ENCODE measurements at regions not wholly inside any gene's neighbourhood (a gene's known extent, or its start where the extent isn't known, plus 50 kb on each side); places are given as distances from the start of the nearest gene placed in this dataset.
"Not testable (repeated sequence)": the region's sequence is repeated elsewhere in the genome, so short reads cannot be mapped to it uniquely, and the experiment has no call there.

DNA sequence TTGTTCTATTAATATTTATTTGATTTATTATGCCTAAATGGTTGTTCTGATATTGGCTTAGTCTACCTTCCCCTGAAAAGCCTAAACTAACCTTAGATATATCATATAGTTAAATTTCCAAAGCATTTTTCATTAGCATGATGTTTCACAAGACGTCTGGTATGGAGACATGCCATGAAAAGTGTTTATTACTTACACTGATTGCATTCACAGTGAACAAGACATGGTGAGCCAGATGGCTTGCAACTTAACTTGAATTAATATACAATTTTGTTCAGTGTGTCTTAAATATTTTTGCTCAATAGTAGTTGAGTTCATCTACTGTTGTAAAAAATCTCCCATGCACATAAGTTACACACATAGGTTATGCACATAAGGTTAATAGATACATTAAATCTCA lies 758.4 kb downstream of the NSUN3 start:
- H3K36me3 Mint-ChIP-seq: no peaks in the 10 kb centered on the region
- ATAC-seq: no peak
- H3K4me1 Mint-ChIP-seq (ENCODE audit: low read depth in 2 of 2): no peaks in the 10 kb centered on the region
- no peak overlapping the region for H3K27ac Mint-ChIP-seq
- H3K4me3 Mint-ChIP-seq: no peak overlapping the region
- peaks cover 4% of the 10 kb centered on the region for H3K9me3 Mint-ChIP-seq
- no peak for DNase-seq (ENCODE audit: low spot score)
- no peaks in the 10 kb centered on the region for H3K27me3 Mint-ChIP-seq

DNA sequence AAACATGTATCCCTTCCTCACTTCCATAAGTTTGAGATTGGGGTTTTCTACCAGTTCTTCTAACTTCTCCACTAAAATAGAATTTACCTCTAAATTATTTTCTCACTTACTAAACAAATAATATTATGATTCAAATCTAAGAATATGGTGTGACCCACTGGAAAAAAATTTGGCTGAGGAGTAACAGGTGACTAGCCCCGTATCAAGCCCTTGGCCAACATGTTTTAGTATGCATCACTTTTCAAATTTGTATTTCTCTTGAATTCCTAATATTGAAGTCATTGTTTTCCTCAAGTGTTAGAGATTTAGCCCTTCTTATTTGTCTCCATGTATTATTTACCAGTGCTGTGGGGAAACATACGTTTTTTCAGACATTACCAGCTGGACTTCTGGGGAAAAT lies 759.4 kb downstream of the NSUN3 start:
- no peaks in the 10 kb centered on the region for H3K27me3 Mint-ChIP-seq
- no peaks in the 10 kb centered on the region for H3K4me1 Mint-ChIP-seq (ENCODE audit: low read depth in 2 of 2)
- DNase-seq (ENCODE audit: low spot score) (no peak), ATAC-seq (no peak)
- H3K27ac Mint-ChIP-seq: no peak overlapping the region
- no peaks in the 10 kb centered on the region for H3K36me3 Mint-ChIP-seq
- peaks cover 4% of the 10 kb centered on the region for H3K9me3 Mint-ChIP-seq
- H3K4me3 Mint-ChIP-seq: no peak overlapping the region

DNA sequence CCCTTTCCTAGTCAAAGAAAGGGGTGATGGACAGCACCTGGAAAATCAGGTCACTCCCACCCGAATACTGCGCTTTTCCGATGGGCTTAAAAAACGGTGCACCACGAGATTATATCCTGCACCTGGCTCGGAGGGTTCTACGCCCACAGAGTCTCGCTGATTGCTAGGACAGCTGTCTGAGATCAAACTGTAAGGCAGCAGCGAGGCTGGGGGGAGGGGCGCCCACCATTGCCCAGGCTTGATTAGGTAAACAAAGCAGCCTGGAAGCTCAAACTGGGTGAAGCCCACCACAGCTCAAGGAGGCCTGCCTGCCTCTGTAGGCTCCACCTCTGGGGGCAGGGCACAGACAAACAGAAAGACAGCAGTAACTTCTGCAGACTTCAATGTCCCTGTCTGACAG lies 783.4 kb downstream of the NSUN3 start:
- not testable (repeated sequence) for DNase-seq (ENCODE audit: low spot score); ATAC-seq; H3K4me1 Mint-ChIP-seq (ENCODE audit: low read depth in 2 of 2); H3K36me3 Mint-ChIP-seq; H3K27ac Mint-ChIP-seq; H3K9me3 Mint-ChIP-seq; H3K4me3 Mint-ChIP-seq; H3K27me3 Mint-ChIP-seq

DNA sequence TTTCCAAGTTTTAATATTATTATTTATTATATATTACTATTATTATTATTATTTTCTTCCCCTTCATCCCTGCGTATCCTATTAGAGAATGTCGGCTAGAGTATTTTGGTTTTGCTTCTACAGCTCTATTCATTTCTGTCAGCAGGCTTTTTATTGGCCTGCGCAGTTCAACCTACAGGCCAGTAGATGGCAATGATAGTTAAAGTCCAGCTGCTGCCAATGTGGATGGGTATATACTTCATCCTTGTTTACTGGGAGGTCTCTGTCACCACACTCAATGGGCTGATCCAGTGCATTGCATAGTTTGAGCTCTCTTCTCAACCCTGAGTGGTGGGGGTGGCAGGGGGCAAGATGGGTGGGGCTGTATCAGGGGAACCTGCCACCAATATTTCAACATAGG lies 799.8 kb downstream of the NSUN3 start:
- no peaks in the 10 kb centered on the region for H3K4me1 Mint-ChIP-seq (ENCODE audit: low read depth in 2 of 2)
- peaks cover 16% of the 10 kb centered on the region for H3K36me3 Mint-ChIP-seq
- H3K27me3 Mint-ChIP-seq: no peaks in the 10 kb centered on the region
- H3K27ac Mint-ChIP-seq: no peak overlapping the region
- DNase-seq (ENCODE audit: low spot score) (no peak), ATAC-seq (no peak)
- H3K9me3 Mint-ChIP-seq: peaks cover 3% of the 10 kb centered on the region
- no peak overlapping the region for H3K4me3 Mint-ChIP-seq

DNA sequence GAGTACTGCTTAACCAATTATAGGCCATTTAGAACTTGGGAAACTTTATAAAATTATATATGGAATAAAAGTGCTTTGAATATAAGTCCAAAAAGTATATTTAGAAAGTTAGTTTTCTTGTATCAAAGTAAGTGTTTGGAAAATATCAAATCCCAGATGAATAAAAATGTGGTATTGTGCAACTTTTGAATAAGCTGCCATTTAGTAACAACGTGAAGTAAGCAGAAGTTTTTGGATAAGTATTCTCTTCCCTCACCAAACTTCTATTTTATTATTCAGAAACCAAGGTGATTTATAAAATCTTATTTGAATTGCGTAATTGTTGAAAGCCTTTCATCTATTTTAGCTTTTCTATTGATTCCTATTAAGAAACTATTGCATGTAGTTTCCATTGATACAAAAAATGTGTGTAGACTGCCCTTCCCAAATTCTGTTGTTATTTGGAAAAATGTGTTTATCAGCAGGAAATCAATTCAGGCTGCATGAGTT lies 806.2 kb downstream of the NSUN3 start:
- Mint-ChIP-seq H3K4me3 (no peak overlapping the region), H3K36me3 (peaks cover 7% of the 10 kb centered on the region), H3K9me3 (peaks cover 3% of the 10 kb centered on the region), H3K27me3 (no peaks in the 10 kb centered on the region), H3K4me1 (ENCODE audit: low read depth in 2 of 2) (no peaks in the 10 kb centered on the region), H3K27ac (no peak overlapping the region)
- no peak for DNase-seq (ENCODE audit: low spot score)
- no peak for ATAC-seq

DNA sequence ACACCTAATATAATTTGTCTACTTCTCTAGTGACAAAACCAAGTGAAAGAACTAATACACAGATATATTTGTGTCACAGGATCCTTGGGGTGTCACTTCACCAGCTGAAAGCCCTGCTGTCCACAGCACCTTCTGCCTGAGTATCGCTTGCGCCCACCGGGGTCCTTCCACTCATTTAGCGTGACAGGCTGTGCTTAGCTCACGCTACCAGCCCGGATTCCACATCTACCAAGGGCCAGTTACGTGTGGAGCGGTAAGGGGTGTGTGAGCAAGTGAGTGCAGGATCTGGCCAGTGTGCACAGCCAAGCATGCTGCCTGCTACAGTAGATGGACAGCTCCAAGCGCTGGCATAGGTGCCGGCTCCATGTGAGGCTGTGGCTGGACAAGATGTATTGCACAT lies 810.9 kb downstream of the NSUN3 start:
- no peak overlapping the region for H3K27ac Mint-ChIP-seq
- ATAC-seq (no peak), DNase-seq (ENCODE audit: low spot score) (no peak)
- no peak overlapping the region for H3K4me3 Mint-ChIP-seq
- H3K4me1 Mint-ChIP-seq (ENCODE audit: low read depth in 2 of 2): no peaks in the 10 kb centered on the region
- H3K9me3 Mint-ChIP-seq: peaks cover 4% of the 10 kb centered on the region
- no peaks in the 10 kb centered on the region for H3K27me3 Mint-ChIP-seq
- no peaks in the 10 kb centered on the region for H3K36me3 Mint-ChIP-seq

DNA sequence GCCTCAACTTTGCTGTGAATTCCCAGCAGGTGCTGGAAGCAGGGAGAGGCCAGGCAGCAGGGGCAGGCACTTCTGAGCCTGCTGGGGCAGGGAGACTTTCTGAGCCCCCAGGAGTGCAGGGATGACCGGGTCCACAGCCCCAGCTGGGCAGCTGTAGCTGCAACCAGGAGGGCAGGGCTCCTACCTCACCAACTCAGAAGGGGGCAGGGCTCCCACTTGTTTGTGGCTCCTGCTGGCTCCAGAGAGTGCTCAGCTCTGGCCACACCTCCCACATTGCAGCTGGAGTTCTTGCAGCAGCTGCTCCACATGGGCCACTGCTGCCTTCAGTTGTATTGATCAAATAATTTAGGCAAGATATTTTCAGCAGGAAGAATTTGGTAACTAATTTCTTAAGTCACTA lies 812.3 kb downstream of the NSUN3 start:
- ATAC-seq: no peak
- Mint-ChIP-seq H3K27ac (no peak overlapping the region), H3K4me3 (no peak overlapping the region), H3K4me1 (ENCODE audit: low read depth in 2 of 2) (no peaks in the 10 kb centered on the region), H3K9me3 (peaks cover 4% of the 10 kb centered on the region), H3K36me3 (no peaks in the 10 kb centered on the region), H3K27me3 (no peaks in the 10 kb centered on the region)
- no peak for DNase-seq (ENCODE audit: low spot score)

DNA sequence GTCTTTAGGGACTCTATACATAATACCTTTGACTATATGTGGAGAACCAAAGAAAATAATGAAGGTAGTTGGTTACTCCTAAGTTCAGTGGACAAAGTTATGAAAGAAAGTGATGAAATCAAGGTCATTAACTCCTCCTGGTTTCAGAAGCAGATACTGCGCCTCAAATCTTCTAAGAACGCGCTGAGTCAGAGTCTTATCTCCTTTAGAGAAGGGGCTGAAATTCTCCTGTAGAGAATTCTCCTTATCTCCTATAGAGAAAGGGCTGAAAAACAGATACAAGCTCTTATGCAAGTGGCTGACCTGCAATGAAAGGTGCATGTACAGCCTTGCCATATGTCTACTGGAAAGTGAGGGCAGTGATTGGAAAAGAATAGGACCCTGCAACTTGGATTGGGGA lies 824.2 kb downstream of the NSUN3 start:
- DNase-seq (ENCODE audit: low spot score) (no peak), ATAC-seq (no peak)
- H3K27me3 Mint-ChIP-seq: no peaks in the 10 kb centered on the region
- H3K36me3 Mint-ChIP-seq: peaks cover 4% of the 10 kb centered on the region
- no peak overlapping the region for H3K27ac Mint-ChIP-seq
- H3K4me1 Mint-ChIP-seq (ENCODE audit: low read depth in 2 of 2): no peaks in the 10 kb centered on the region
- H3K4me3 Mint-ChIP-seq: no peak overlapping the region
- H3K9me3 Mint-ChIP-seq: peaks cover 6% of the 10 kb centered on the region

DNA sequence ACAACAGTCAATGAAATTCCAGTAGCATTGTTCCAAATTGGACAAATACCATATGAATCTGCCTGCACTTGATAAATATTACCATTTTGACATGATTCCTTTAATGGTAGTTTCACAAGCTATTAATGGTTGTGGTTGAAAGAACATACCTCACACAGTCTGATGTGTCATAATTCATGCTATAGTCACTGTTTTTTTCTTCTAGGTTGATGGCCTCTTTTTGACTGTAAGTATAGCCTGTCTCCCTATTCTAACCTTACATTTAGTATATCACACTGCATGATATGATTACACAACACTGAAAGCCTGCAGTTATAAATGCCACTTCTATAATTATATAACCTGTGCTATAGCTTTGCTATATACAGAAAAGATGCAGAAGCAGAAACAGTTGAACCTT lies 834.1 kb downstream of the NSUN3 start:
- H3K9me3 Mint-ChIP-seq: peaks cover 7% of the 10 kb centered on the region

DNA sequence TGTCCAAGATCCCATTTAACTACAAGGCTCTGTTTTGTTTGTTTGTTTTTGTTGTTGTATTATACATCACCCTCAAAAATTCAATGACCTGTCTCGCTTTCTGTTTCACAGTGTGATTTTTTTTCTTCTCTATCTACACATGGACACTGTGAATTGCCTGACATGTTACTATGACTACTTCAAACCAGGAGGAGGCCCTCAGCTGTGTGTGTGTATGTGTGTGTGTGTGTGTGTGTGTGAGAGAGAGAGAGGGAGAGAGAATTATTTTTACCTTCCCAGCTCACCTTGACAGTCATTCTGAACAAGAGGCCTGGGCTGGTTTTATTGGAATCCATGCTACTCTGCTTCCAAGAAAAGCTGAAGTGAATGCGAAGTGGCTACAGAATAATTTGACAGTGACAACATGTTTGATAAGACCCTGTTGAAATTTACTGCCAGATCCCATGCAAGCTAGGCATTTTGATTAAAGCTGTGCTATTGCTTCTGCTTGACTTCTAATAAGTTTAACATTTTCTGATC lies 841.4 kb downstream of the NSUN3 start:
- Mint-ChIP-seq H3K27me3 (no peaks in the 10 kb centered on the region), H3K36me3 (no peaks in the 10 kb centered on the region), H3K4me1 (ENCODE audit: low read depth in 2 of 2) (no peaks in the 10 kb centered on the region), H3K9me3 (no peaks in the 10 kb centered on the region), H3K4me3 (no peak overlapping the region), H3K27ac (no peak overlapping the region)
- DNase-seq (ENCODE audit: low spot score) (no peak), ATAC-seq (no peak)

More for the DNA sequence above, 834.1 kb downstream of the NSUN3 start:
- H3K27ac Mint-ChIP-seq: no peak overlapping the region
- H3K4me1 Mint-ChIP-seq (ENCODE audit: low read depth in 2 of 2): no peaks in the 10 kb centered on the region
- no peak for ATAC-seq
- no peak for DNase-seq (ENCODE audit: low spot score)
- H3K4me3 Mint-ChIP-seq: no peak overlapping the region
- no peaks in the 10 kb centered on the region for H3K36me3 Mint-ChIP-seq
- H3K27me3 Mint-ChIP-seq: no peaks in the 10 kb centered on the region

DNA sequence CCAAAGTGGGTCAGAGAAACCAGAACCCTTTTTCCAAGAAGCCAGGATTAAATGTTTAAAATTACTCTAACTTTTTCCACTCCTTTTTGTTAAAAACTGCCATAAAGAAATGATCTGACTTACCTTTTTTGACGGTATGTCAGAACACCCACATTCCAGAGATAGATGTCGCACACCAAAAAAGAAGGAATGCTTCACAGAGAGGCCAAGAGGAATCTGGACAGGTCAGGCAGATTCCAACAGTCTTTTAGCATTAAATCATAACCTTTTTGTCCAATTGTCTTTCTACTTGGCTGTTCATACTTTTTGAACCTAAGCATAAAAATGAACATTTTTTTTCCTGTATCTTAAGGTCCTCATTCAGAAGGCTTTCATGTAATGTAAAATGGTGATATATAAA lies 846.9 kb downstream of the NSUN3 start:
- no peaks in the 10 kb centered on the region for H3K36me3 Mint-ChIP-seq
- H3K27ac Mint-ChIP-seq: no peak overlapping the region
- H3K27me3 Mint-ChIP-seq: no peaks in the 10 kb centered on the region
- no peaks in the 10 kb centered on the region for H3K4me1 Mint-ChIP-seq (ENCODE audit: low read depth in 2 of 2)
- DNase-seq (ENCODE audit: low spot score) (no peak), ATAC-seq (no peak)
- peaks cover 7% of the 10 kb centered on the region for H3K9me3 Mint-ChIP-seq
- no peak overlapping the region for H3K4me3 Mint-ChIP-seq

DNA sequence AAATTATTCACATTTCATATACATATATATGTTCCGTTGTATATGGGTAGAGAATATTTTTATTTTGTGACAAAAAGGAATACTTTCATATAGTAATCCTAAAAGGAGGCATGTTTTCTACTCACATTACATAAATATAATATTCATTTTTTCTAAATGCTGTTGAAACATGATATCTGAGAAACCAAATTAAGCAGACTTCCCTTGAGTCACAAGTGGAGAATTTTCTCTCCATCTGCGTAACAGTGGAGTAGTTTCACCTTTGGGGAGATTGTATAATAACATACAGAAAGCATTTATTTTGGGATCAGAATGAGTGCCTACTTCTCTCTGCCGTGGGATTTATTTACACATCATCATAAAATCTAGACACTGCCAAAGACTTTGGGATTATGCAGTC lies 849.8 kb downstream of the NSUN3 start:
- no peaks in the 10 kb centered on the region for H3K4me1 Mint-ChIP-seq (ENCODE audit: low read depth in 2 of 2)
- H3K27me3 Mint-ChIP-seq: no peaks in the 10 kb centered on the region
- H3K4me3 Mint-ChIP-seq: no peak overlapping the region
- no peaks in the 10 kb centered on the region for H3K36me3 Mint-ChIP-seq
- H3K9me3 Mint-ChIP-seq: peaks cover 7% of the 10 kb centered on the region
- no peak overlapping the region for H3K27ac Mint-ChIP-seq
- DNase-seq (ENCODE audit: low spot score) (no peak), ATAC-seq (no peak)

DNA sequence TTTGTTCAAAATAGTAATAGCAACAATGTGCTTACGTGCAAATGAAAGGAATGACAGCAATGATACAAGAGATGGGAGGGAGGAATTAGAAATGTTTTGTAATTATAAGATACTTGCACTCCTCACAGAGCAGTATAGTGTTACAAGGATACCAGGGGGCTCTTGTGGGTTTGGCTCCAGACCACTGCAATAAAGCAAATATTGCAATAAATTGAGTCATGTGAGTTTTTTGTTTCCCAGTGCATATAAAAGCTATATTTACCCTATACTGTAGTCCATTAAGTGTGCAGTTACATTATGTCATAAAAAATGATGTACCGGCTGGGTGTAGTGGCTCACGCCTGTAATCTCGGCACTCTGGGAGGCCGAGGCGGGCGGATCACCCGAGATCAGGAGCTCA lies 864.3 kb downstream of the NSUN3 start:
- Mint-ChIP-seq H3K4me3 (no peak overlapping the region), H3K9me3 (peaks cover 7% of the 10 kb centered on the region), H3K4me1 (ENCODE audit: low read depth in 2 of 2) (no peaks in the 10 kb centered on the region), H3K36me3 (no peaks in the 10 kb centered on the region), H3K27ac (no peak overlapping the region), H3K27me3 (no peaks in the 10 kb centered on the region)
- ATAC-seq (no peak), DNase-seq (ENCODE audit: low spot score) (no peak)

DNA sequence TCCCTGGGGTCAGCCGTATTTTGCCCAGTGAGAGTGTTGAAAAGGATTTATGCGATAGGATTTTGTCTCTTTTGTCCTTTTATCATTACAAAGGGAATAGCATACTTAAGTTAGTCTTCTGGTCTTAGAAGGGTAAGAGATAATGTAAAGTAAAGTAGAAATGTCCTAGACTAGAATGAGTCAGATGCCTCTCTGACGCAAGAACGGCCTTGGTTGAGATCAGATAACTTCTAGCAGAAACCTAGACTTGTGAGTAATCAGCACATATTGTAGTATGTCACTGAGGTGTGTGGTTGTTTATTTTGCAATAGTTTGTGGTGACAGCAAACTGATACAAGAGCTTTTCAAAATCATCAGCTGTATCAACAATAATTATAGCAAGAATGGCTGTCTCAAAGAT lies 866.1 kb downstream of the NSUN3 start:
- Mint-ChIP-seq H3K4me3 (no peak overlapping the region), H3K27me3 (no peaks in the 10 kb centered on the region), H3K27ac (no peak overlapping the region), H3K36me3 (no peaks in the 10 kb centered on the region), H3K4me1 (ENCODE audit: low read depth in 2 of 2) (no peaks in the 10 kb centered on the region), H3K9me3 (peaks cover 10% of the 10 kb centered on the region)
- no peak for ATAC-seq
- no peak for DNase-seq (ENCODE audit: low spot score)

DNA sequence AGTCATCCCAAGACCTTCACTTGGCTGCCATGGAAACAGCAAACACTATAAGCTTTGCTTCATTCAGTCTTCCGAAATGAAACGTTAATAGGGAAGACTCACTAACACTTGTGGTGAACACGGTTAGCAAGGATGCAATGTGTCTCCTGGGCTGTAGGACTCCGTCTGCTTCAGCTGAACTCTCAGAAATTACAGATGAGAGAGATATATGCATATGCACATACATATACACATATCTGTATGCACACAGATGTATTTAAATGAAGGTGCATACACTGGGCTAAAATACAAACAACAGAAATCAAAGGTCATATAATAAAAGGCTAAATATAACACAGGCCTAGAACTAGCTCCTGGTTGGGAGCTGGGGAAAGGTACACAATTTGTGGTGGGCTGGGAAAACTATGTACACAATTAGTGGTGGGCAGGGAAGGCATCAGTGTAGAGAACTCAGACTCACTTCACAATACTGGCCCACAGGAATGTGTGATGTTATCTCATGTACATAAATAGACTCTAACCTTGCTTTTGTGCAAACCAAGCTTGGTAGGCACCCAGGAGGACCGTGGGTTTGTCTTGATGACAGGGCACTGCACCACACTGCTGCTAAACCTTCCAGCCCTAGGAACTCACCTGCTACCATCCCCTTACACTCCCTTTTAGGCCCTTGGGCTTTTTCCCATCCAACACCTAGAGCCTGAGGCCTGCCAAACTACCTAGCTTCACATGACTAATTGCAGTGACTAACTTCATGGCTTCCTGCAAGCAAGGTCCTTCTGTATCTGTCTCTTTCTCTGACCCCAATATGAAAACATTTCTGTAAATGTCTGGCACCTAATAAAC lies 873.1 kb downstream of the NSUN3 start:
- H3K4me1 Mint-ChIP-seq (ENCODE audit: low read depth in 2 of 2): no peaks in the 10 kb centered on the region
- peaks cover 12% of the 10 kb centered on the region for H3K36me3 Mint-ChIP-seq
- no peaks in the 10 kb centered on the region for H3K27me3 Mint-ChIP-seq
- H3K27ac Mint-ChIP-seq: no peak overlapping the region
- H3K4me3 Mint-ChIP-seq: no peak overlapping the region
- peaks cover 20% of the 10 kb centered on the region for H3K9me3 Mint-ChIP-seq
- ATAC-seq (no peak), DNase-seq (ENCODE audit: low spot score) (no peak)
